Prostate gland (tissue), 2 donors: ENCODE measurements at regions not wholly inside any gene's neighbourhood (a gene's known extent, or its start where the extent isn't known, plus 50 kb on each side); places are given as distances from the start of the nearest gene placed in this dataset.
"Not testable (repeated sequence)": the region's sequence is repeated elsewhere in the genome, so short reads cannot be mapped to it uniquely, and the experiment has no call there.

Source experiments
- DNase-seq: peaks from one replicate; pipeline ENCODE4 v3.0.0-alpha.2; 2019; ENCODE audit warnings: low spot score
- H3K27ac ChIP-seq, 2 donors: fragments of 200-600 bp; sonication (generic); 2 replicates each; pipeline ENCODE4 v1.5.1; 2017 to 2019
- H3K27me3 ChIP-seq: fragments of 200-600 bp; sonication (generic); replicated peaks from 2 replicates; pipeline ENCODE4 v1.5.1; 2019; ENCODE audit not compliant: insufficient read depth
- H3K36me3 ChIP-seq, 2 donors: fragments of 200-600 bp; sonication (generic); 1 replicate in 1 of 2; 2 replicates in 1 of 2; pipeline versions ENCODE4 v1.5.1 to v1.8.1; 2017 to 2019
- H3K4me1 ChIP-seq: fragments of 200-600 bp; sonication (generic); replicated peaks from 2 replicates; pipeline ENCODE4 v1.5.1; 2019
- H3K4me3 ChIP-seq, 2 donors: fragments of 200-600 bp; sonication (generic); 2 replicates each; pipeline ENCODE4 v1.5.1; 2017 to 2019
- H3K9me3 ChIP-seq: fragments of 200-600 bp; sonication (generic); 2 replicates; pipeline ENCODE4 v1.5.1; 2017
- CTCF ChIP-seq, 4 experiments: fragments of 200-600 bp in 2 of 4; fragments of 450-650 bp in 2 of 4; sonication (generic) in 2 of 4; IDR thresholded peaks; 1 replicate in 3 of 4; 2 replicates in 1 of 4; pipeline ENCODE4 v1.5.1; 2016 to 2019; ENCODE audit warnings: antibody characterized with exemption in 4 of 4, mild to moderate bottlenecking in 2 of 4, moderate library complexity in 2 of 4
- POLR2A ChIP-seq: fragments of 450-650 bp; IDR thresholded peaks from one replicate; pipeline ENCODE4 v1.6.1; 2016; ENCODE audit warnings: antibody characterized with exemption, mild to moderate bottlenecking
- POLR2AphosphoS5 ChIP-seq: sonication (generic); formaldehyde crosslinking; IDR thresholded peaks from one replicate; pipeline ENCODE4 v1.6.1; 2017; ENCODE audit warnings: antibody characterized with exemption
- WGBS: methylation state at CpG from one replicate; pipeline ENCODE4 v1.1.5; 2018; 5-methylcytosine and 5-hydroxymethylcytosine counted together
- intact Hi-C: fragments of 100-400 bp; cut with DNase I; formaldehyde crosslinking; loops from one replicate; pipeline ENCODE4 v1.14.2; 2022

GRCh38 chr22:22697377-22698117 lies 53.1 kb downstream of the GGTLC2 start:
- 83% methylated on average over 12 of the region's 12 CpGs for WGBS
- Histone ChIP-seq H3K36me3 (no peaks in the 10 kb centered on the region), H3K27me3 (no peaks in the 10 kb centered on the region), H3K9me3 (no peaks in the 10 kb centered on the region), H3K4me3 (no peak overlapping the region), H3K27ac (no peak overlapping the region), H3K4me1 (no peaks in the 10 kb centered on the region)
- TF ChIP-seq POLR2AphosphoS5 (no peak), CTCF (IDR thresholded peaks at IDR 0.05) (no peak), POLR2A (no peak)
- DNase-seq, result no peak
- intact Hi-C loops, result no loop called here

- TF ChIP-seq POLR2AphosphoS5, result no peak
- no peak for TF ChIP-seq POLR2A
- no peak for TF ChIP-seq CTCF (IDR thresholded peaks at IDR 0.05)
- no peaks in the 10 kb centered on the region for H3K27me3 ChIP-seq
- no peak for DNase-seq
- H3K9me3 ChIP-seq, result no peaks in the 10 kb centered on the region
- whole genome bisulfite sequencing, result 87% methylated on average over 7 of the region's 7 CpGs
- no peak overlapping the region for H3K27ac ChIP-seq
- H3K4me1 ChIP-seq, result no peaks in the 10 kb centered on the region
- intact Hi-C loops, result no loop called here
- H3K36me3 ChIP-seq, result no peaks in the 10 kb centered on the region
- H3K4me3 ChIP-seq, result no peak overlapping the region
Observed at GRCh38 chr22:22698263-22698750, 53.9 kb downstream of the GGTLC2 start.

GRCh38 chr22:22700631-22701030 lies 56.2 kb downstream of the GGTLC2 start:
- H3K4me1 ChIP-seq, result no peaks in the 10 kb centered on the region
- no peak overlapping the region for H3K4me3 ChIP-seq
- TF ChIP-seq POLR2A, result no peak
- no peak for TF ChIP-seq CTCF (IDR thresholded peaks at IDR 0.05)
- intact Hi-C loops, result no loop called here
- no peaks in the 10 kb centered on the region for H3K27me3 ChIP-seq
- DNase-seq, result no peak
- no peak overlapping the region for H3K27ac ChIP-seq
- 100% methylated on average over 1 of the region's 1 CpG for WGBS
- no peaks in the 10 kb centered on the region for H3K9me3 ChIP-seq
- no peaks in the 10 kb centered on the region for H3K36me3 ChIP-seq

- H3K36me3 ChIP-seq, intact Hi-C loops, H3K9me3 ChIP-seq, H3K4me3 ChIP-seq, H3K4me1 ChIP-seq, H3K27me3 ChIP-seq, H3K27ac ChIP-seq, DNase-seq: not testable (repeated sequence)
Observed at GRCh38 chr22:22701557-22701956, 57.1 kb downstream of the GGTLC2 start.

GRCh38 chr22:22702237-22703202 lies 58.1 kb downstream of the GGTLC2 start:
- 84% methylated on average over 9 of the region's 9 CpGs for WGBS
- DNase-seq, result no peak
- intact Hi-C loops, result no loop called here
- Histone ChIP-seq H3K4me3 (no peak overlapping the region), H3K4me1 (no peaks in the 10 kb centered on the region), H3K27me3 (no peaks in the 10 kb centered on the region), H3K9me3 (no peaks in the 10 kb centered on the region), H3K27ac (no peak overlapping the region), H3K36me3 (no peaks in the 10 kb centered on the region)
- TF ChIP-seq POLR2A (no peak), POLR2AphosphoS5 (no peak), CTCF (IDR thresholded peaks at IDR 0.05) (peak in 3 of 4 experiments; percentile 14 to 23 (median 22))
